Right lobe of liver (tissue), 6 donors: ENCODE measurements at regions not wholly inside any gene's neighbourhood (a gene's known extent, or its start where the extent isn't known, plus 50 kb on each side); places are given as distances from the start of the nearest gene placed in this dataset.

ENCODE experiments used
- ATAC-seq, 4 donors: fragments of 200-7000 bp; cut with Tn5 transposase; one replicate each; pipeline ENCODE4 v1.9.1; 2020; ENCODE audit warnings: mild to moderate bottlenecking in 4 of 4, moderate library complexity in 4 of 4
- DNase-seq, 3 donors: peaks; one replicate each; pipeline ENCODE4 v3.0.0-alpha.2; 2020
- H3K27ac ChIP-seq, 3 donors: fragments of 200-600 bp; one replicate each; pipeline ENCODE4 v1.8.0; 2022
- H3K27me3 ChIP-seq, 2 donors: fragments of 200-600 bp; one replicate each; pipeline ENCODE4 v1.8.0; 2022
- H3K36me3 ChIP-seq, 4 donors: fragments of 200-600 bp; sonication (generic) in 1 of 4; one replicate each; pipeline versions ENCODE4 v1.5.1 to v1.8.0; 2017 to 2022; ENCODE audit warnings: control low read depth in 1 of 4
- H3K4me1 ChIP-seq, 4 donors: fragments of 200-600 bp; sonication (generic) in 1 of 4; one replicate each; pipeline versions ENCODE4 v1.5.1 to v1.8.0; 2017 to 2022; ENCODE audit warnings: control low read depth in 1 of 4
- H3K4me3 ChIP-seq, 3 donors: fragments of 200-600 bp; one replicate each; pipeline ENCODE4 v1.8.0; 2022
- H3K9me3 ChIP-seq, 4 donors: fragments of 200-600 bp; sonication (generic) in 1 of 4; one replicate each; pipeline versions ENCODE4 v1.5.1 to v1.8.0; 2017 to 2022; ENCODE audit warnings: control low read depth in 1 of 4
- CTCF ChIP-seq, 4 donors: fragments of 200-600 bp in 3 of 4; fragments of 450-650 bp in 1 of 4; IDR thresholded peaks; one replicate each; pipeline versions ENCODE4 v1.5.1 to v1.8.0; 2016 to 2022; ENCODE audit warnings: antibody characterized with exemption in 4 of 4, mild to moderate bottlenecking in 2 of 4
- POLR2A ChIP-seq: fragments of 450-650 bp; IDR thresholded peaks from one replicate; pipeline ENCODE4 v1.6.1; 2017; ENCODE audit warnings: antibody characterized with exemption, mild to moderate bottlenecking
- WGBS: methylation state at CpG from one replicate; pipeline ENCODE4 v1.1.6; 2018; ENCODE audit warnings: low coverage, low lambda C conversion rate; ENCODE audit not compliant: insufficient coverage; ENCODE audit errors: missing lambda C conversion rate; 5-methylcytosine and 5-hydroxymethylcytosine counted together
- intact Hi-C, 2 donors: fragments of 100-400 bp; cut with DNase I; formaldehyde crosslinking; loops; one replicate each; pipeline versions ENCODE4 v1.11.2 to v1.14.1; 2022
- donor health status: DM: no; HTN: yes; CAD: no.
- donor health status: DM: no; HTN: no; CAD: no.
- donor health status: DM: no; HTN: no; CAD: no.
- donor health status: DM: no; HTN: yes; CAD: no.
- donor health status: DM: no; HTN: yes; CAD: no.

- no peak for ATAC-seq
- intact Hi-C loops: no loop called here
- no peak overlapping the region for H3K27ac ChIP-seq
- no peaks in the 10 kb centered on the region for H3K36me3 ChIP-seq
- TF ChIP-seq CTCF (IDR thresholded peaks at IDR 0.05) (no peak), POLR2A (no peak)
- no peak for DNase-seq
- WGBS: 64% methylated on average over 1 of the region's 1 CpG
- H3K27me3 ChIP-seq: no peaks in the 10 kb centered on the region
- no peak overlapping the region for H3K4me3 ChIP-seq
- H3K4me1 ChIP-seq: no peaks in the 10 kb centered on the region
- H3K9me3 ChIP-seq: no peaks in the 10 kb centered on the region
These were observed 1169.3 kb upstream of the DDX18 start for GRCh38 chr2:116645155-116645554.

DNA sequence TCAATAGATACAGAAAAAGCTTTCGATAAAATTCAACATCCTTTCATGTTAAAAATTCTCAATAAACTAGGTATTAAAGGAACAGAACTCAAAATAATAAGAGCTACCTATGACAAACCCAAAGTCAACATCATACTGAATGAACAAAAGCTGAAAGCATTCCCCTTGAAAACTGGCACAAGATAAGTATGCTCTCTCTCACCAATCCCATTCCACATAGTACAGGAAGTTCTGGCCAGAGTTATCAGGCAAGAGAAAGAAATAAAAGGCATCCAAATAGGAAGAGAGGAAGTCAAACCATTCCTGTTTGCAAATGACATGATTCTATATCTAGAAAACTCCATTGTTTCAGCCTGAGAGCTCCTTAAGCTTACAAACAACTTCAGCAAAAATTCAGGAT, 1145.8 kb upstream of the DDX18 start:
- intact Hi-C loops: no loop called here
- no peaks in the 10 kb centered on the region for H3K36me3 ChIP-seq
- no peaks in the 10 kb centered on the region for H3K27me3 ChIP-seq
- H3K4me1 ChIP-seq: no peaks in the 10 kb centered on the region
- H3K9me3 ChIP-seq: no peaks in the 10 kb centered on the region
- TF ChIP-seq POLR2A (no peak), CTCF (IDR thresholded peaks at IDR 0.05) (no peak)
- WGBS: 45% methylated on average over 1 of the region's 1 CpG
- DNase-seq (no peak), ATAC-seq (no peak)
- no peak overlapping the region for H3K27ac ChIP-seq
- no peak overlapping the region for H3K4me3 ChIP-seq

DNA sequence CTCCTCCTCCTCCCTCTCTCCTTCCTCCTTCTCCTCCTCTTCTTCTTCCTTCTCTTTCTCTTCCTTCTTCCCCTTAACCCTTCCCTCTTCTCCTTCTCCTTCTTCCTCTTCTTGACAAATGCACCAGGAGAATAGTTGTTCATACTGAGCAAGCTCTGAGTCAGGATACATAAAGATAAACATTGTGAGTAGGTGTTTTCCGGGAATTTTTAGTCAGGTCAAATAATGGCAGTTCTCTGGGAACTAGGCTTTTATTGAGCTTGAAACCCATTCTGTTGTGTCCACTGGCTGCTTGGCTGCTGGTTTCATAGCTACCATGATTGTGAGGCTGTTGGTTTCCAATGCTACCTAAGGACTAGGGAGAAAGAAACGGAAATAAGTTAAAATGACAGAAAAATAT, 1144.7 kb upstream of the DDX18 start:
- no peak overlapping the region for H3K4me3 ChIP-seq
- H3K27me3 ChIP-seq: no peaks in the 10 kb centered on the region
- ATAC-seq (no peak), DNase-seq (no peak)
- H3K9me3 ChIP-seq: no peaks in the 10 kb centered on the region
- WGBS: 49% methylated on average over 2 of the region's 2 CpGs
- intact Hi-C loops: no loop called here
- no peak for TF ChIP-seq CTCF (IDR thresholded peaks at IDR 0.05)
- H3K36me3 ChIP-seq: no peaks in the 10 kb centered on the region
- no peak overlapping the region for H3K27ac ChIP-seq
- H3K4me1 ChIP-seq: no peaks in the 10 kb centered on the region

GRCh38 chr2:116674188-116674587, 1140.3 kb upstream of the DDX18 start:
- no peak overlapping the region for H3K27ac ChIP-seq
- ATAC-seq (no peak), DNase-seq (no peak)
- no peaks in the 10 kb centered on the region for H3K4me1 ChIP-seq
- TF ChIP-seq POLR2A: no peak
- no peak for TF ChIP-seq CTCF (IDR thresholded peaks at IDR 0.05)
- no peaks in the 10 kb centered on the region for H3K27me3 ChIP-seq
- no peaks in the 10 kb centered on the region for H3K36me3 ChIP-seq
- intact Hi-C loops: no loop called here
- no peak overlapping the region for H3K4me3 ChIP-seq
- no peaks in the 10 kb centered on the region for H3K9me3 ChIP-seq

DNA sequence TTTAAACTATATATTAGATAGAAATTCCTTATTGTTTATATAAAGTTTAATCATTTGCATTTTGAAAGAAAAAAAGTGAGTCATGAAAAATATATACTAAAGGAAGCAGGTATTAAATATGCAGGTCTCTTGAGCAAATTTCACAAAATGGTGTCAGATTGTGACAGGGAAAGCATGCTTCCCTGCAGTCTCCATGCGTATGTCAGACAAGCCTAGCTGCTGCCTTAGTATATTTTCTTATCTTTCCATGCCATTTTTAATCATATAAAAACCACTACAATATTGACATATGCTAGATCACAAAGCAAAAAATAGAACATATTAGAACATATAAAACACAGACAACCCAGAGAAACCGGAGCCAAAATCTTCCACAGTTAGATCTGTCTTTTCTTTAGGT, 1137.7 kb upstream of the DDX18 start:
- no peak for DNase-seq
- ATAC-seq: no peak
- WGBS: 40% methylated on average over 2 of the region's 2 CpGs
- Histone ChIP-seq H3K4me1 (no peaks in the 10 kb centered on the region), H3K27me3 (no peaks in the 10 kb centered on the region), H3K36me3 (no peaks in the 10 kb centered on the region), H3K4me3 (no peak overlapping the region), H3K27ac (no peak overlapping the region), H3K9me3 (no peaks in the 10 kb centered on the region)
- intact Hi-C loops: no loop called here
- TF ChIP-seq CTCF (IDR thresholded peaks at IDR 0.05): no peak
- TF ChIP-seq POLR2A: no peak
